CMK (cell line): ENCODE measurements at regions not wholly inside any gene's neighbourhood (a gene's known extent, or its start where the extent isn't known, plus 50 kb on each side); places are given as distances from the start of the nearest gene placed in this dataset.
A peak's percentile ranks its signal among the peaks of the same experiment; 100 is the strongest.
"Not testable (repeated sequence)": the region's sequence is repeated elsewhere in the genome, so short reads cannot be mapped to it uniquely, and the experiment has no call there.

Experiments
- DNase-seq: peaks from one replicate; pipeline ENCODE4 v3.0.0-alpha.2; 2010; ENCODE audit warnings: low read depth

DNA sequence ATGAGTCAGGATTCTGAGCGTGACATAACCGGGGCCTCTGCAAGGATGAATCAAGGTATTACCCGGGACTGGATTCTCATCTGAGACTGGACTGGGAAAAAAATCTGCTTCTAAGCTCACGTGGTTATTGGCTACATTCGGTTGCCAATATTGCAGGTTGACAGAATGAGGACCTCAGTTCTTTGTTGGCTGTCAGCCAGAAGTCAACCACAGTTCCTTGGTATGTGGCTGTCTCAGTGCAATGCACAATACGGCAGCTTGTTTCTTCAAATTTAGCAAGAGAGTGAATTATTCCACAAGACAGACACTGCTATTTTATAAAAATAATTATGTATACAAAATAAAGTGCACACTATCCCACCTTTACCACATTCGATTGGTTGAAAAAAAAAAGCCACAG is 424.2 kb downstream of the KLHL4 start:
- DNase-seq, result no peak

DNA sequence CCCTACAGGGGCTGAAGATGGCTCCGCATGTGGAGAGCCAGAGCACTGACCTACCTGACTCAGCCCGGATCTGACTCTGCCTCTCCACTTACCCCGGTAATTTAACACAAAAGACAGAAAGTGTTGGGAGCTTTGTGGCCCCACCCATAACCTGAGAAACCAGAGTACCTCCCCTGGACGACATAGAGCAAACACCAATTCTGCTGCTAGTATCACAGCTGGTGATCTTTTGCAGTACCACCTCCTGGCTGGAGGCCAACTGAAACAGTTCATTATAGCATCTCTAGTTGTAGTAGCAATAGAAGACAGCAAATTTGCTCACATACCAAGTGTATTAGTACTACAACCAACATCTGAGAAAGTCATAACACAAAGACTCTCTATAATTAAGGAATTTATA is 443.9 kb downstream of the KLHL4 start:
- no peak for DNase-seq

DNA sequence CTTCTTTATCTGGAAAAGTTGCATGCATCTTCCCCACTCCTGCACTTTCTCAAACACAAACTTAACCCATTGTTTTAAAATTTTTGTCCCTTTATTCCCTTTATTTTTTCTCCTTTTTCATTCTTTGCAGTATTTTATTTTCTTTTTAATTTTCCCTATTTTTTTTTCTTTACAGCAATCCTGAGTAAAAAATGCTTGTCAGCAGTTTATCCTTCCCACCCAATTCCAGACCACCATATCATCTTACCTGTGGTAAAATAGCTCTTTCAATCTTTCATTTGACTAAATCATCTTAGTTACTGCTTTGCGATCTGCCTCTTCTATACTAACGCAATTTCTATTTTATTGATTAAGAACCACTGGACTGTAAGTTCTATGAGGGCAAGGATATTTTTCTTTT is 450.5 kb downstream of the KLHL4 start:
- no peak for DNase-seq

DNA sequence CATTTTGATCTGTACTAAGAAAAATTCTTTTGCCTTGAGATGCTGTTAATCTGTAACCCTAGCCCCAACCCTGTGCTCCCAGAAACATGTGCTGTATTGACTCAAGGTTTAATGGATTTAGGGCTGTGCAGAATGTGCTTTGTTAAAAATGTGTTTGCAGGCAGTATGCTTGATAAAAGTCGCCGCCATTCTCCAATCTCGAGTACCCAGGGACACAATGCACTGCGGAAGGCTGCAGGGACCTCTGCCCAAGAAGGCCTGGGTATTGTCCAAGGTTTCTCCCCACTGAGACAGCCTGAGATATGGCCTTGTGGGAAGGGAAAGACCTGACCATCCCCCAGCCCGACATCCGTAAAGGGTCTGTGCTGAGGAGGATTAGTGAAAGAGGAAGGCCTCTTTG is 454.5 kb downstream of the KLHL4 start:
- not testable (repeated sequence) for DNase-seq

DNA sequence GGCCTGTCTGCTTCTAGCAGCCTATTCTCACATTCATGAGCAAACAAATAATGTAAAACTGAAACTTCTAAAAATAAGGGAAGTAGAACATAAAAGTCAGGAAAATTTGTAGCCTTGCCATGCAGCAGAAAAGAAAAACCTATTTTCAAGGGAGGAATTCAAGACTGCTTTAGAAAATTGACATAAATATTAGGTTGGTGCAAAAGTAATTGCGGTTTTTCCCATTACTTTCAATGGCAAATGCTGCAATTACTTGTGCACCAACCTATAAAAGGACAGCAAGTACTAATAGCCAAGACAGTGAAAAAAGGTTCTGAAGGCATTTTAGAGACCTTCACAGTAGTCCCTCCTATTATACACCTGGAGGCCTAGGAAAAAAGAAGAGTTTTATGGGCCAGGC is 457.8 kb downstream of the KLHL4 start:
- DNase-seq, result no peak

DNA sequence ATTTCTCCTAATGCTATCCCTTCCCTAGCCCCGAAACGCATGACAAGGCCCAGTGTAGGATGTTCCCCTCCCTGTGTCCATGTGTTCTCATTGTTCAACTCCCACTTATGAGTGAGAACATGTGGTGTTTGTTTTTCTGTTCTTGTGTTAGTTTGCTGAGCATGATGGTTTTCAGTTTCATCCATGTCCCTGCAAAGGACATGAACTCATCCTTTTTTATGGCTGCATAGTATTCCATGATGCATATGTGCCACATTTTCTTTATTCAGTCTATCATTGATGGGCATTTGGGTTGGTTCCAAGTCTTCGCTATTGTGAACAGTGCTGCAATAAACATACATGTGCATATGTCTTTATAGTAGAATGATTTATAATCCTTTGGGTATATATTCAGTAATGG is 490.3 kb downstream of the KLHL4 start:
- DNase-seq, result not testable (repeated sequence)

DNA sequence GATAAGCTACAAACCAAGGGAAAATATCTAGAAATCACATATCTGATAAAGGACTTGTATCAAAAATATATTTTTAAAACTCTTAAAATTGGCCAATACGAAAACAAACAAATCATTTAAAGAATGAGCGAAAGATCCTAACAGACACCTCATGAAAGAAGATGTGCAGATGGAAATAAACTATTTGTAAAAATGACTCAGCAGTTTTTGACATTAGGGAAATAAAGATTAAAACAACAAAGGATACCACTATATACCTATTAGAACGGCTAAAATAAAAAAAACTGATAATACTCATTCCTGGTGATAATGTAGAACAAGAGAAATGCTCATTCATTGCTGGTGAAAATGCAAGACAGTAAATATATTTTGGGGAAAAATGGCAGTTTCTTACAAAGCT is 506.4 kb downstream of the KLHL4 start:
- no peak for DNase-seq

DNA sequence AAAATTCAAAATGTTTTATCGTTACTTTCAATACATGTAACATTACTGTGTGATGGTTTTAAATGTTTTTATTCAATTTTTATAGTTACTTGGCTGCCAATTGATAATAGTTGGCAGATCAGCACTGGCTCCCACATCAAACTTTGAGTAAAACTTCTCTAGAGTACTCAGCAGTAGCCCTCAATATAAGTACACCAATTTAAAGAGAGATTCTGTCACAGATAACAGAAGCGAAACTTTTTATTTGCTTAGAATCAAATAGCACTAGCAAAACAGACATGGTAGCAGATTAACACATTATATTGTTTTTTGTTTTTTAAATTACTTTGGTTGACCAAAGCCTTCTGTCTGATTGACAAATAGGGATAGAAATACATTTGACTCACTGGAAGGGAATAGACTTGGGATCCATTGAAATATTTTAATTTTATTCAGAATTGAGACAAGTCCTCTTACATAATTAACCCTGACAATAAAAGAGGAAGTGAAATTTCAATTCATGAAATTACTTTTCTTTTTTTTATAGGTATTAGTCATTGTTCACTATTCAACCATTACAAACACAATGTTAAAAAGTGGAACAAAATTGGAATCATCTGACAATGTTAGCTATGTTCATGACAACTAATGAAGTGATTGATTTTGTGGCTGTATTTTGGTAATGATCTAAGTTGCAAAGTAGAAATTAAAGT is 554.9 kb downstream of the KLHL4 start:
- DNase-seq, result no peak

DNA sequence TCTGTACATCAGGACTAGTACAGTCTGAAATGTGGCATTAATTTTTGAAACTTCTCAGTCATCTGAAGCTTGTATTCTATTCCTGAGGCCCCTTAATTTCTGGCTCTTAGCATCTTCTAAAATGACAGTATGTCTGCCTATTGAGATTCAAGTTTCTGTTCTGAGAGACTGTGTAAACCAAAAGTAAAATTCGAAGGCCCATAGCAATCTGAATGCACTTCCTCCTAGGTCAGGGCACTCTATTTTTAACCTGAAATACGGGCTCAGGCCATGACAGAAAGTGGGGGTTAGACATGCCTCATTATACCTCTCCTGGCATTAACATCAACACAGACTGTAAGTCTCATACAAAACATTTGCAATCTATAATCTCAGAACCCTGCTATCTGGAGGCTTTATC is 584.4 kb downstream of the KLHL4 start:
- no peak for DNase-seq

DNA sequence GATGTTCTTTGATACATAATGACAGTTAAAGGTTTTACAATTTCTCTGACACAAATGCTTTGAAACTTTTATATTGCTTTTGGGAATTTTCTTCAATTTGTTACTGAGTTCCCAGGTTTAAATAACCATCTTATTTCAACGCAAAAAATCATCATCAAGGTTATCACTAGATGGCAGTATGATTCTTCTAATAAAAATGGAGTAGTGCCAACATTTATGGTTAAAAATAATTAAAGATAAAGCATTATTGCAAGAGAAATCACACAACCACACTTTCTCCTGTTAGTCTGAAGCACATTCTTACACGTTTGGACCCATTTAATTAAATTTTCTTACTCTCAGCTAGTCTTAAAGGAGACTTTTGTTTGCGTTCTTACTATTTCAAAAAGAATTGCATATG is 611.3 kb upstream of the CPXCR1 start:
- DNase-seq, result no peak

DNA sequence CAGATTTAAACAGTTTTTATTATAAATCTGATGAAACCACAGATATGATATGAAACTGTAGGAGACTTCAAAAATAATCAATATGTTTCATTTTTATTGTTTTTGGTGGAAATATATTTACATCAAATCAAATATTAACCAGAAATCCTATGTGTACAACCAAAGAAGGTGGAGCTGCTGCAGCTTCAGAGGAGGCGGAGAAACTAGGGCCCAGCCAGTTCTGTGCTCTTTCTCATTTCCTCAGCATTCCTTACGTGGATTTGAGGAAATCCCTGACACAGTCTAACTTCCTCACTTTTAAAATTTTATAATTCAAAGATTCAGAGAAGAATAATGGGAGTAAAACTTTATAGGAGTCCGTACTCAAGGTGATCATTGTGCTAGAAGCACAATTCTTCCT is 610.7 kb upstream of the CPXCR1 start:
- DNase-seq, result no peak

DNA sequence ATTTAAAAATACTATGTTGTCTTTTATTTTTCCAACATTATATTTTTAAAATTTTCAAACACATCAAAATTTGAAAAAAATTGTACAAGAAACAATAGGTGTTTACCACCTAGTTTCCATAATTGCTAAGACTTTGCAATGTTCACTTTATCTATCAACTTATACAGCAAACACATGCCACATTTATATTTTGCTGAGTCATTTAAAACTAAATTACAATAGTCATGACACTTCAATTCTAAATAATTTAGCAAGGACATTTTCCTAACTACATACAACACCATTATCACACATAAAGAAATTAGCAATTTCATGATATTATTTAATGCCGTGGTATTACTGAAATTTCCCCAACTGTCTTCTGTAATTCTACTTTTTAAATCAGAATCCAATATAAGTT is 600.4 kb upstream of the CPXCR1 start:
- no peak for DNase-seq

DNA sequence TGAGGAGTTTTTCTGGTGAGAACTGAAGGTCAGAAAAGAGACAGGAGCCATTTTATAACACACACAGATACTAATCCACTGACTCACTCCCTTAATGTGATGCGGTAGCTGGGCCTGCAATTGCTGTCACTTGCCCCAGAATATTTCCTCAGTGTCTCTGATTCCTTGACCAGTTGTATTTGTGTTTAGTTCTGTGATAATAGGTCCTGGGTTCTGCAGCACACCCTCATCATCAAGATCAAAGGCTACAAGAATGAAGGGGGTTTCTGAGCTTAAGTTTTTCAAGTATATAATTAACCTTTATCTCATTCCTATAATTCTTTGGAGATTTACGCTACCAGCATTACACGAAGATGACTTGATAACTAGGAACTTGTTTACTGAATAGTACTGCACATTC is 576.5 kb upstream of the CPXCR1 start:
- no peak for DNase-seq

DNA sequence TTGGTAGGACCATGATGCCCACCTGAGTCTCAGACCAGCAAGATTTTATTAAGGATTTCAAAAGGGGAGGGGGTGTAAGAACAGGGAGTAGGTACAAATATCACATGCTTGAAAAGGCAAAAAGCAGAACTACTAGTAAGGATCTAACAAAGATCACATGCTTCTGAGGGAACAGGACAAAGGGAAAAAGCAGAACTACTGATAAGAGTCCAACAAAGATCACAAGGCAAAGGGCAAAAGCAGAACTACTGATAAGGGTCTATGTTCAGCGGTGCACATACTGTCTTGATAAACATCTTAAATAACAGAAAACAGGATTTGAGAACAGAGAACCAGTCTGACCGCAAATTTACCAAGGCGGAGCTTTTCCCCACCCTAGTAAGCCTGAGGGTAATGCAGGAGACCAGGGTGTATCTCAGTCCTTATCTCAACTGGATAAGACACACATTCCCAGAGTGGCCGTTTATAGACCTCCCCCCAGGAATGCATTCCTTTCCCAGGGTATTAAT is 573.0 kb upstream of the CPXCR1 start:
- DNase-seq, result peak; percentile 20

DNA sequence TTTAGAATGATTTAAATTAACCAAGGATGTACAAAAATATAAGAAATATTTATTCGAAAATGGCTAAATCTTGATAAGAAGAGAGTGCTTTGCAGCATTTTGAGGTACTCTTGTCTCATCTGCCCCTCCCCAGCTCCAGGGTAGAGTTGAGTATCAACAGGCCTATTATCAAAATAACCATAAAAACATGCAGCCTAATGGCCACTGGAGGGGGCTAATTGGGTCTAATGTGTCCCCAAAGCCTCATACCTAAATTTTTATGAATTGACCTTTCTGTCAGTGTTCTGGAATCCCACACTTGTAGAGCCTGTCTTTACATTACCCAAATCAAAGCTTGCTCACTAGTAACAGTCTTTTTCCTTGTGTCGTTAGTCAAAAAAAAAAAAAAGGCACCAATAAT is 544.9 kb upstream of the CPXCR1 start:
- no peak for DNase-seq

DNA sequence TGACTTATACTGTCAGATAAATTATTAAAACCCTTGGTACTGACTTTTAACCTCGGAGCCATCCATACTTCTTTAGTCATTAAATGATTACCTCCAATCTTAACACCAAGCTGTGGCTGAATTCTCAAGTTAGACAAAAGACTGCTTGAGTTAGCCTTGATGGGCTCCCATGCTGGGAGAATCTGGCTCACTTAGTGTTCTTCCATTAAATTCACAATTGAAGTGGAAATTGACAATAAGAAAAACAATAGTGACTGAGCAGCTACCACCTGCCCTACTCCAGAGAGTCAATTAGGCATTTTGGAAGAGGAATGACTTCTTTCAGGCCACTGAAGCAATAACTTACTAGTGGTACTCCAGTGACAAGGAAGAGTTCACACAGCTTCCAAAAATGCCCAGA is 503.0 kb upstream of the CPXCR1 start:
- no peak for DNase-seq

DNA sequence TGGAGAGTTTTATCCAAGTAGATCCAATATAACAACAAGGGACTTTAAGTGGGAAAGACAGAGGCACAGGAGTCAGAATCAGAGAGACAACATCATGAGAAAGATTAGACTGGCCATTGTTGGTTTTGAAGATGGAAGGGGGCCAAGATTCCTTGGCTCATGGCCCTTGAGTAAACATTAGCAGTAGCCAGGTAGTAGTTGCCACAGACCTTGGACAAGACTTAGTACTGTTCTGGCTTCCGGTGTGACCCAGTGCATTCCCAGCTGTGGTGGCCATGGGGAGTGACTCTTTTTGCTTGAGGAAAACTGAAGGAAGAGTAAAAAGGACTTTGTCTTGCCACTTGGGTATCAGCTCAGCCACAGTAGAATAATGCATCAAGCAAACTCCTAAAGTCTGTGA is 462.2 kb upstream of the CPXCR1 start:
- no peak for DNase-seq

DNA sequence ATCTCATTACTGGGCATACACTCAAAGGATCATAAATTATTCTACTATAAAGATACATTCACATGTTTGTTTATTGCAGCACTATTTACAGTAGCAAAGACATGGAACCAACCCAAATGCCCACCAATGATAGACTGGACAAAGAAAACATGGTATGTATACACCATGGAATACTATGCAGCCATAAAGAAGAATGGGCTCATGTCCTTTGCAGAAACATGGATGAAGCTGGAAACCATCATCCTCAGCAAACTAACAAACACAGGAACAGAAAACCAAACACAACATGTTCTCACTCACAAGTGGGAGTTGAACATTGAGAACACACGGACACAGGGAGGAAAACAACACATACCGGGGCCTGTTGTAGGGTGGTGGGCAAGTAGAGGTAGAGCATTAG is 433.1 kb upstream of the CPXCR1 start:
- DNase-seq, result not testable (repeated sequence)

DNA sequence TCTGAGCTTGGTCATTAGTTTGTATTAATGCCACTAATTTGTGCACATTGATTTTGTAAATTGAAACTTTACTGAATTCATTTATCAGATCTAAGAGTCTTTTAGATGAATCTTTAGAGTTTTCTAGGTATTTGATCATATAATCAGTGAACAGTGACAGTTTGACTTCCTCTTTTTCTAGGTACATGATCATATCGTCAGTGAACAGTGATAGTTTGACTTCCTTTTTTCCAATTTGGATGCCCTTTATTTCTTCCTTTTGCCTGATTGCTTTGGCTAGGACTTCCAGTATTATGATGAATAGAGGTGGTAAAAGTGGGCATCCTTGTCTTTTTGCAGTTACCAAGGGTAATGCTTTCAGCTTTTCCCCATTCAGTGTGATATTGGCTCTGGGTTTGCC is 421.4 kb upstream of the CPXCR1 start:
- no peak for DNase-seq

DNA sequence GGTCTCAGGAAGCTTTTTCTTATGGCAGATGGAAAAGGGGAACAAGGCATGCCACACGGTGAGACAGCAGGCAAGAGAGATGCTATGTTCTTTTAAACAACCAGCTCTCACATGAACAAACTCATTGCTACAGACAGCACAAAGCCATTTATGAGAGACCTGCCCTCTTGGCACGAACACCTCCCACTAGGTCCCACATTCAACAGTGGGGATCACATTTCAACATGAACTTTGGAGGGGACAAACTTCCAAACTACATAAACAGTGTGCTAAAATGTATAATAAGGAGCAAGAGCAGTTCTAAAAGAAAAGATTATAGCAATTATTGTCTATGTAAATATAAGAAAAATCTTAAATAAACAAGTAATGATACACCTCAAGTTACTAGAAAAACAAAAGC is 391.8 kb upstream of the CPXCR1 start:
- no peak for DNase-seq

DNA sequence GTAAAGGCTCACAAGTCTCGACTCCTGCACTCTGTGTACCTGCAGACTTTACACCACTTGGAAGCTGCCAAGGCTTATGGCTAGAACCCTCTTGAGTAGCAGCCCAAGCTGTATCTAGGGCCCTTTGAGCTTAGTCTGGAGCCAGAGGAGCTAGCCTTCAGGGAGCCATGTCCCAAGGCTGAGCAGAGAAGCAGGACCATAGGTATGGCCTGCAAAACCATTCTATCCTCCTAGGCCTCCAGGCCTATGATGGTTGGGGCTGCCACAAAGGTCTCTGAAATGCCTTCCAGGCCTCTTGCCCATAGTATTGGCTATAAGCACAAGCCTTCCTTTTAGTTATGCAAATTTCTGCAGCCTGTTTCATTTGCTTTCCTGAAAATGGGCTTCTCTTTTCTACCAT is 380.7 kb upstream of the CPXCR1 start:
- no peak for DNase-seq

DNA sequence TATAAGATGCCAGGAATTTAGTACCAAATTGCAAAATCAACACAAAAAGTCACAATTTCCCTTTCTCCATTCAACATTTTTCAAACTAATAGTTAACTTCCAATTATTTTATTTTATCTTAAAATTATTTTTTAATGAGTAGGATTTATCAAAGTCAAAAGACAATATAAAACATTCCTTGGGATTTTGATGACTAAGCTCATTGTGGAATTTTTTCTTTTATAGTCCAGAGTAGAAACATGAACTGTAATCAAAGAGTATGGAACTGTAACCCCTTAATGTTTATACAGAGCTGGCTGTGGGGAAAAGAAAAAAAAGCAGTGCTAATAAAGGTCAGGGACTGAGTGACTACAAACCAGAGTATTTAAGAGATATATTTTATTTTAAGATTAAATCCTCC is 368.6 kb upstream of the CPXCR1 start:
- no peak for DNase-seq

DNA sequence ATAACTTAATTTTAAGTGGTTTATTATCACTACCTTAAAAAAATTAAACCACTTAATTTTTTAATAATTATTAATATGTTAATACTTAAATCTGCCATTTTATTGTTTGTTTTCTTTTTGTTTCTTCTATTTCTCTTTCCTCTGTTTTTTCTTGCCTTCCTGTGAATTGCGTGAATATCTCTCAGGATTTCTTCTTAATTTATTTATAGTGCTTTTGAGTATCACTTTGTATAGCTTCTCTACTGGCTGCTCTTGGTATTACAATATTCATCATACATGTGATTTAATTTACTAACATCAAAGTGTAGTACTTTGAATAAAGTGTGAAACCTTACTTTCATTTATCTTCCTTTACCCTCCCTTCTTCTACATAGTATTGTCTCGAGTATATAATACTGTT is 349.5 kb upstream of the CPXCR1 start:
- DNase-seq, result no peak

DNA sequence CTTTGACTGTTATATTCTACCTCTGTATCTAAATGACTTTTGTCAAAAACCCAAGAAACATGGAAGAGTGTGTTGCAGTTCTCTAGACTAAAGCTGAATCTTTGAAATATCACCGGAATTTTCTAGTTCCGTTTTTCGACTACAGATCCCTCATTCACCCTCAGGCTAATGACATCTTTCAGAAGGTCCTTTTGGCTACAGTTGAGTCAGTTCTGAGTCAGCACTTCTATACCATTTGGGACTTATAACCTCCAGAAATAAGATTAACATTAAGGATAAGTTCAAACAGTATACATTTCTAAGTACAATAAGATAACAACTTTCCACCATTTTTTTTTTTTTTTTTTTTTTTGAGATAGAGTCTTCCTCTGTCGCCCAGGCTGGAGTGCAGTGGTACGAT is 331.0 kb upstream of the CPXCR1 start:
- no peak for DNase-seq

DNA sequence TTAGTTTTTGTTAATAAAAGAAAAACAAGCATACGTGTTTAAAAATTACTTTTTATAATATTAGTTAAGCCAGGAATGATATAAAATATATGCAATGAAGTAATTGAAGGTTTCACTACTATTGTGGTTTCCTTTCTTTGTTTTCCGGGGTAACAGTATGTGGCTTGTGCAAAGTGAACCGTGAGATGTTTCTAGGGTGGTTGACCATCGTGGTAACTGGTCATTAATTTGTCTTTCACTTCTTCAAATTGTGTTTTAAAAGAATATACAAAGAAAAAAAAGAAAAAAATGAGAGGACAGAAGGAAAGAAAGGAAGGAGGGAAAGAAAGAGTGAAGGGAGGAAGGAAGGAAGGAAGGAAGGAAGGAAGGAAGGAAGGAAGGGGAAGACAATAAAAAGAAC is 330.1 kb upstream of the CPXCR1 start:
- DNase-seq, result no peak
